IPS-NIHi11 (cell line): ENCODE measurements at regions not wholly inside any gene's neighbourhood (a gene's known extent, or its start where the extent isn't known, plus 50 kb on each side); places are given as distances from the start of the nearest gene placed in this dataset.

Source experiments
- DNase-seq: peaks from one replicate; pipeline ENCODE4 v3.0.0; 2012; ENCODE audit warnings: mixed read lengths, low spot score

DNA sequence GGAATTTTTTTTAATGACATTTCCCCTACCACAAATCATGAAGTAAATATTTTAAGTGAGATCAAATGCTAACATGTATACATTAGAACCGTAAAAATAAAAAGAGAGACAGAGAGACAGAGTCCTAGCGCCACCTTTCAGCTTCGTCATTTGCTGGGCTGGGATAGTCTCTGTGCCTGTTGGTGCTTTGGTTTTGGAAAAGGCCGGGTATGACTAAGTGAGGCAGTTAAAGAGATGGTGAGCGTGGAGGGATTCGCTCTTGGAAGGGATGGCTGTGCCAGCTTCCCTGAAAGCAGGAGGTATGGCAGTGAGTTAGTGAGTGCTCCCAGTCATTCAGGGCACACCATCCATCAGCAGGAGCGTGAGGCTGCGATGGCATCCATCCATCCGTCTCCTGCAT is 729.6 kb upstream of the WWC1 start:
- no peak for DNase-seq

DNA sequence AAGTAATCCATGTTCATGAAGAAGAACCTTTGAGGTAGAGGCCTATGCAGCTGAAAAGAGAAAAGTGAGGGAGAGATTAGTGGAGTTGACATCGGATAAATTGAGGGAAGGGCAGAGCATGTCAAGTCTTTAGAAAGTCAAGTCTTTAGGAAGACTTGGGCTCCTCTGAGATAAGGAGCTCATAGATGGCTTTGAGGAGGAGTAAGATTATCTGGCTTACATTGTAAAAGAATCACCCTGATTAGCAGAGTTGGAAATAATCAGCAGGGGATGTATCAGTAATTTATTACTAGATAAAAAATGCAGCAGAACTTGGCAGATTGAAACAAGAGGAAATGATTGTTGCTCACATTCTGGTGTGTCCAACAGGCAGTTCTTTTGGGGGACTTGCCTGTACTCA is 727.2 kb upstream of the WWC1 start:
- DNase-seq: no peak

DNA sequence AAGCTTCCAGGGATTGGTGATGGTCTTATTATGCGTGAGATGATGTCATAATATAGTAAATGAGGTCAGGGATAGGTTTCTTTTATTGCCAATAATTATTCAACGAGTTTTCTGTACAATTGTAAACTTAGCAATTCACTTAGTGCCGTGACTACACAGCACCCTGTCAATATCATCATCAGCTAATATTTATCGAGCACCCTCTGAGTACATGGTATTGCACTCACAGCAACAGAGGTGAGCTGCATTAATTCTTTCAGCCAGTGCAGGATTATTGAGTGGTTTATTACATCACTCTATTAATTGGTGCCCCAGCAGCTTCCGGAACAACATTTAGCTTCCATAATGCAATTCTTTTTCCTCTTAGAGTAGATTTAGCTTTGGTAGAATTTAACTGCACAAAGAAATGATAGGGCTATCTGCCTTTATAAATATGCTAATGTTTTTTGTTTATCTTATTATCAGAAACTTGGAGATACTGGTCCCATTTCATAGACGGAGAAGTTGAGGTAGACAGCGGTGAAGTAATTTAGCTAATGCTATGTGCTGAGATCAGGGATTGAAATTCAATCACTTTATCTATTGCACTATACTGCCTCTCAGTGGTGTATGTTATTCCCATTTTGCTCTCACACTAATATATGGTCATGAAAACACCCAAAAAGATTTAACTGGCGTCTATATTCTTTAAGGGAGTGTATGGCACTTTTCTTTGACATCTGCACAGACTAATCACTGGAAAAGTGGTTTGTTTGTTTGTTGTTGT is 726.1 kb upstream of the WWC1 start:
- DNase-seq: no peak

DNA sequence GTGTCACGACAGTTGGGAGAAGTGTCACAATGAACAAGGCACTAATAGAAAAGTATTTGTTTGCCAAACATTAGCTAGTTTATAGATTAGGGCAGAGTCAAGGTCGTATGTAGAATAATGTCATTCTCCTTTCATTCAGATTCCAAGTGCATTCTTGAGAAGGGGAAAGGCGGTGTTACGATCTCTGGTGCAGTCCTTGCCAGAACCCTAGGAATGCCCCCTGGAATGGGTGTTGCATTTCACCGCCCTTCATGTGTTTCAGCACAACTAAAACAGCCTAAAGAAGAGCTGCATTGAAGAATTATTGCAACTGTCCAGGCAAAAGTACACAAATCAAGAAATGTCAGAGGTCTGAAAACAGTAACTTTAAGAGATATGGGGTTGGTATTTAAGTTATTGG is 721.0 kb upstream of the WWC1 start:
- DNase-seq: no peak

DNA sequence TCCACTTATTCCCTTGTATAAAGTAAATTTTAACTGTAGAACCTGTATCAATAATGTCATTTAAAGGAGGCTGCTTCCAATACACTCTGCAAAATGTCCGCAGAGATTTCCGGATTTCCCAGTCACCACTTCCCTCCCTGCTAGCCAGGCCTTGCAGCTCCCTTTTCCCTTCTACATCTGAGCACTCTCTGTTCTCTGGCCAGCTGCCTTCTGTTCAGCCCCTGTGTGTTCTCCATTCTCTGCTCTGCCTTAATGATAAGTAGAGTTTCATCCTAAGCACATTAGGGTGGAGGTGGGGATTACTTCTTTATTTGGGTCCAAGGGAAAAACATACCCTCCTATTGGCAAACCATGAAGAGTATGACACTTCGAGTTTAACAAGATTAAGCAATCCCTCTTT is 719.6 kb upstream of the WWC1 start:
- DNase-seq: no peak

DNA sequence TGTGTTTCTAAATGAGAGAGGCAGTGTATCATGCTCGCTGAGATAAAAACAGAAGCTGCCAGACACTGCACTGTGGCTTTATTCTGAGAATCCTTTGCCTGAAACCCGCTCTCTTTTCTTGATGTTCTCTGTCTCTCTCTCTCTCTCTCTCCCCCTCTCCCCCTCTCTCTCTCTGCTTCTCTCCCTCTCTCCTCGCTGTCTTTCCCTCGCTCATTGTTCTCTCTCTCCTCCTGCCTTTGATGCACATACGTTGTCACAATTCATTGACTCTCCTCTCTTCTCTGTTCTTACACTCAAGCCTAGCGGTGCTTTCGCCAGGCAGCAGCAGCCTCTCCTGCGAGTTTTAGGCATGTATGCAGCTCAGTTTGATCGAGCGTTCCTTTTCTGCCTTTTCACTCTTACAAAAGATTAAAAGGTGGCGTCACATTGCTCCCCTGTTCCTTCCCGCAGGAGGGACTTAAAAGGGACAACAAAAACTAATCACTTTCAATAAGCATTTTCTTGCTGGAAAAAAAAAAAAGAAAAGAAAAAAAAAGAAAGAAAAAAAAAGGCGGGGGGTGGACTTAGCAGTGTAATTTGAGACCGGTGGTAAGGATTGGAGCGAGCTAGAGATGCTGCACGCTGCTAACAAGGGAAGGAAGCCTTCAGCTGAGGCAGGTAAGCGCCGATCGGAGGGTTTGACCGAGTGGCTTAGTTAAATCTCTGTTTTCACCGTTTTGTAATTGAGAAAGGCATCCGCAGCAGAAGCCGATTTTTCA is 717.9 kb upstream of the WWC1 start:
- DNase-seq: peak; percentile 62

DNA sequence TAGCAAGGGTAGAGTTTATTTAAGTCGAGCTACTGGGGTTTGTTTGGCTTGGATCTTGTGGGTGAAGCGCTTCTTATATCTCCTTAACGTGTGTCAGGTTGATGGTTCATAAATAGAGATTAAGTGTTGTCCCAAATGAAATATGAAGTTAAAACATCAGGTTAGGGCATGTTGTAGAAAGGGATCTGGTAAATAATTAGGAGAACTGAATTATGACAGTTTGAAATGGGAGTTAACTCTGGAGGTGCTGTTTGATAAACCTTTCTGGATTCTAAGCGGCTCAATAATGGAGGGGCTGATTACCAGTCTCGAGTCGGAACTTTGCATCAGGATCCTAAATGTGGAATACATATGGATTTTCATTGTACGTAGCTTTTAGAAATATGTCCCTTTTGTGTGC is 717.0 kb upstream of the WWC1 start:
- DNase-seq: no peak

DNA sequence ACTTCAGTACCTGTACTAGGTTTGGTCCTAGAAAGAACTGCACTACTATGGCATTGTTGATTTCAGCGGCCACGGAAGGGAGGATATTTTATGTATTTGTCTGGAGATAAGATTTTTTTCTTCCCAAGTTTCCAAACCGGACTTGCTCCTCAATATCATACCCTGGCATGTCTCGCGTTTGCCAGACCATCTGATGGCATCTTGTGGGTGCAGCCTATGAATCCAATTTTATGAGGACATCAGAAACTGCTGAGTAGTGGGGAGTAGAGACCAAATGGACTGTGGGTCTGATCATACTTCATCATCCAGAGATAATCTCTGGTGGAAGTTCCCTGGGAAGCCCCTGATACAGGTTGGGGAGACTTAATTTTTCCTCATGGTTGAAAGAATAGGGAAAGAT is 716.1 kb upstream of the WWC1 start:
- no peak for DNase-seq

DNA sequence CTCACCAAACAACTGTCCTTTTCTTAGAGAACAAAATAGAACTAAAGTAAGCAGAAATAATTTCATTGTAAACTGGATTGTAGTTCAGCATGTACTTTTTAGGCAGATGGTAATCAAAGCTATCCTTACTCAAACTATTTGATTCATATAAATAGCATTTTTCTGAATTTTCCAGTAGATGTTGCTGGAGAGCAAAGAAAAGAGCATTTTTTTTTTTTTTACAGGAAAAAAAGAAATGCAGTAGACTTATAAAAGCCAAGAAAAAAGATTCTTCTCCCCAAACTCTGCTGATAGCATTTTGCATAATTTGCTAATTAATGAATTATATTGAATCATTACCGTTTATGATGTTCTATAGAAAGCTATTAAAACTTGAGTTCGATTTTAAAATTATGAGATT is 715.3 kb upstream of the WWC1 start:
- no peak for DNase-seq

DNA sequence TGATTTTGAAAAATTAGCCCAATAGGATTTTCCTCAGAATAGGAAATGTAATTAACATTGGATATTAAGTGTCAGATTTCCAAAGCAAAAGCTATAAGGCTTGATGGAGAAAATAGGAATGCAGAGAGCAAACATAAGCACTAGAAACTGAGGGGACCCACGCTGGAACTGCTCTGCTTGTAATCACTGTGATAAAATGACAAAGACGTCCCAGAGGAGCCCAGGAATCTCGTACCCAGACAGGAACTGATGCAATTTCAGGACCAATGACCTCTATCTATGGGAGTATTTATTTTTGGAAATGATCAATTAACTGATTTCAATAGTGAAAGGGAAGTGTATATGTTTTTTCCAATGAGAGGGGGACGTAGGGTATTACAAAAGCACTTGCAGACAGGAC is 714.5 kb upstream of the WWC1 start:
- DNase-seq: no peak

DNA sequence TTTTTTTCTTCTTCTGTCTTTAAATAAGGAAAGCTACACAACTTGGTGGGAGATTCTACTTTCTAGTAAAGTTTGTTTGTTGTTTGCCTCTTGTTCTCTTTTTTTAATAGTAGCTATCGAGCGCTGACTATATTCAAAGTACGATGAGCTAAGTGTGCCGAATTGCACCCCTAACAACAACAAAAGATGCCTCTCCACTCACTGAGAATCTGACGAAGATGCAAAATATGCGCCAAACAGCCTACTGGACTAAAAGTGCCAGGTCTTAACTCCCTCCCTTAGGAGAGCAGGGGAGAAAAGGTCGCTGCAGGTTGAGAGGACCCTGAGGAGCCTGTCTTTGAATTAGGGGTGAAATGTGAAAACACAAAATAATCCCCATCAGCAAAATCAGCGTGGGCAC is 713.8 kb upstream of the WWC1 start:
- DNase-seq: no peak

DNA sequence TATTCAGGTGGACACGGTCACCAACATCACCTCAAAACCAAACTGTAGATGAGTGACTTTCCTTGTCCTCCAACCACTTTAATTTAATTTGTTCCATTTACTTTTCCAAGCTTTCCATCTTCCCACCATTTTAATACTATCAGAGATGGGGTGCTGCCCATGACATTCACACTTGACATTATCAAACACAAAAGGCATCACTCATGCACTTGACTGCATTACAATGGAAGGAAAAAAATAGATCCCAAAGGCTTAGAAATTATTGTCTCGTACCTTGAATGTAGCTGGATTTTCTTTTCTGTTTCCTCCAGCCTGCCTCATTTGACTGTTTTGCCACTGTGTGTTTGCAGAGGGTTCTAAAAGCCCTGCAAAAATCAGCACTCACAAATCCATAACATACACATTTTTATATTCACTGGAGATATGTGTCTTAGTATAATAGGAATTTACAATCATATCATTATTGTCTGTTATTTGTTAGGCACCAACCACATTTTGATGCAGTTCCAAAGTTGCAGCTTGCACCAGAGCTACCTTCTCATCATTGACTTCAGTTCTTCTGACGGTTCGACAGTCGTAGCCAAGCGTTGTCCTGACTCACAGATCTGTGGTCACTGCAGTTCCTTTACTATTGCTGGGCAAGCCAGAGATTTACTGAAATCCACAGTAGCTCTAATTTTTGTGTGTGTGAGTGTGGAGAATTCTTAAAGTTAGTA is 712.3 kb upstream of the WWC1 start:
- no peak for DNase-seq

DNA sequence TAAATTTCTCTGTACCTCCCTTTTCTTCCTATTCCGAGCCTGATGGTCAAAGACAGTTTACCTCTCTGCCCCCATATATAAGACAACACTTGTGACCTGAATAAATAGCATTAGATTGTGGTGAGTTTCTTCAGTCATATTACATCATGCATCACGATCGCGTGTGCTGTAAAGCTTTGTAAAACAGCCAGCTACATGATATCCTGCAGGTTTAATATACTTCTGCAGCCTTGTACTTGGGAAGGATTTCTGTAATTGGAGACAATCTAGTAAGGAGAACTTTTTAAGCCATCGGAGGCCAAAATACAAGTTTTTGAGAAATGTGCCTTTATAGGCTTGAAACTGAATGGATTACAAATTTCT is 711.8 kb upstream of the WWC1 start:
- no peak for DNase-seq

DNA sequence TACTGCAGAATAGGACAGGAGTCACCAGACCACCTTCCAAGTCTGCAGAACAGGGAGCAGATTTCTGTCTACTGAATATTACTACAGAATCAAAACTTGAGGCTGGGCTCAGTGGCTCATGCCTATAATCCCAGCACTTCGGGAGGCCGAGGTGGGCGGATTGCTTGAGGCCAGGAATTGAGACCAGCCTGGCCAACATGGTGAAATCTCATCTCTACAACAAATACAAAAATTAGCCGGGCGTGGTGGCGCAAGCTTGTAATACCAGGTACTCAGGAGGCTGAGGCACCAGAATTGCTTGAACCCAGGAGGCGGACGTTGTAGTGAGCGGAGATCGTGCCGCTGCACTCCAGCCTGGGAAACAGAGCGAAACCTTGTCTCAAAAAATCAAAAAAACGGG is 710.8 kb upstream of the WWC1 start:
- no peak for DNase-seq

DNA sequence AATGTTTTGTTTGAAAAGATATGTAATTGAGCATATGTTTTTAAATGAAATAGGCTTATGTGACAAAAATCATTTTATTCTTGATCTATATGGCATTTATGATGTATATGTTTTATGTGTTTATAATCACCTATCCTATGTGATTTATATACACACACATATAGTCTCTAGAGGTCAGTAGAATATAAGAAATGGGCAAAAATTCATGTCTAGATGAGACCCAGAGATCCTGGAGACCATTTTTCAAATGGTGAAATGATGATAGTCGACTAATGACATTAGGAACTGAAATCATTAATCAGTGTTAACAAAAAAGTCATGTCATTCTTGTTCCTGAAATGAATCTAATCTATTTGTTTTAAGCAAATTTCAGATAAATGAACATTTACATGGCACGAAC is 709.2 kb upstream of the WWC1 start:
- DNase-seq: no peak

DNA sequence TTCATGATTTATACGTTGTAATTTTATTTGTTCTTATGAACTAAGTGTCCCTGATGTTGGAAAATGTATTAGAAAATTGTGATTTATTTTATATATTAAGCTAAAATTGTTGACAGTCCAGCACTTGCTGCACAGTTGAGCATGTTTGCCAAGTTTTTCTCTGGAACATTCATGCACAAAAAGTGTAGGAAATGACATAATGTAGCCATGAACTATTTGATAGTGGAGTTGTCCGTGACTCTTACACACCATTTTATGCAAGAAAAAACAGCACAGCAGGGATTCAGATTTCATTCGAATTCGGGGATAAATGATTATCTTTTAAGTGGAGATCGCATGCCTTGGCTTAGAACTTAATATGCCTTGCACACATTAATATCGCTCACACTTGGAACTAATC is 708.6 kb upstream of the WWC1 start:
- DNase-seq: no peak

DNA sequence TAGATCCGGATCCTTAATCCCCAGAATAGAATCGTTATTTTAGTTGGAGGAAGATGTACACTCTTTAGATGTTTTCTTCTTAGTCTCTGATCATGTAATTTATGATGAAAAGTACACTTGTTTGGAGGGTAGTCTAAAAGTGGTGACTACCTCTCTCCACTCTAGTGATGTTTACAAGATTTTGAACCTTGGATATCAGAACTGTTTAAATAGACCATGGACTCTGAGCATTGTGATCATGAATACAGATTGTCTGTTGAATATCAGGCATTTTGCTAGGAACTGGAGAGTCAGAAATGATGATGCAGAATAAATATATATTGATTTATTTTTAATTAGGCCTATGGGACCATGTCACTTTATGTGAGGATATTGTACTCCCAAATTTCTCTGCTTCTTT is 706.3 kb upstream of the WWC1 start:
- no peak for DNase-seq

DNA sequence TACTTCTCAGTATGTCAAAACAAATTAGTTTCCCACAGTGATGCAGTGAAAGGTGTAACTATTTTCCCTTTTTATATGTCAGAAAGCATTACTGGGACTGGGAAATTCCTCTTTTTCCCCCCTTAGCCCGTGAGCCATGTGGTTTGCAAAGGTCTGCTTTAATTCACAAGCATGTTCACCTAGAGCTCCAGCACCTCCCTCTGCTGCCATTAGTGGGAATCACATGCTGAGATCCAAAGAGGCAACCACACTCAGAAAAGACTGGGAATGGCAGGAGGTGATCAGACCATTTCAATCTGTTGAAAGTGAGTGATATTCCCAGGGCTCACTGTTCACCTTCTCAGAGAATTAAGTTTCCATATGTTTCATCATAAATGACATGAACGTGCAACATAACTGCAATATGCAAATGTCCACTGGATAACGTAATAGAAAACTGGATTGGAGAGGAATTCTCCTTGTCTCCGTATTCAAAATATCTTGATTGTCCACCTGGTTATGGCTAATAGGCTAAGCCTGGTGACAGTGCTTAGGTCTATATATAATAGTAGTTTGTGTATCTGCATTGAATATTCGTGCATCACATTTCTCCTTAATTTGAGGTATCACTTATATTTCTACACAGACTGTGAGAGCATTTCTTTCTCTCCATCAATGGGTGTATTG is 703.5 kb upstream of the WWC1 start:
- peak; percentile 74 for DNase-seq

DNA sequence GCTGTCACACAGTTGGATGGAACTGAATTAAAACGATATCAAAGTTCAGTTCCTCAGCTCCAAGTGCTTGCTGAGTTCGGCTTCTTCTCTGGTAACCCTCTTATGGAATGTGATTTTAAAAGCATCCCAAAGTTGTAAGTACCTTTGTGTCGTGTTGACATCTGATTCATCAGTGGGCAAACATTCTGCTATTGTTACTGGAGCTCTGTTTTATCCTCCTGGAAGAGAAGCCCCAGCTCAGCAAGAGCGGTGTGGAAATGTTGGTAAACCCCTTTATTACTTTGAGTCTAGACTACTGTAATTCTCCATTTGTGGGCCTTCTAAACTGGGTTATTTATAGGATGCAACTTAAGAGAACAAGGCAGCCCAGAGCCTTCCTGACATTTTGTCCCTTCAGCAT is 699.3 kb upstream of the WWC1 start:
- no peak for DNase-seq

DNA sequence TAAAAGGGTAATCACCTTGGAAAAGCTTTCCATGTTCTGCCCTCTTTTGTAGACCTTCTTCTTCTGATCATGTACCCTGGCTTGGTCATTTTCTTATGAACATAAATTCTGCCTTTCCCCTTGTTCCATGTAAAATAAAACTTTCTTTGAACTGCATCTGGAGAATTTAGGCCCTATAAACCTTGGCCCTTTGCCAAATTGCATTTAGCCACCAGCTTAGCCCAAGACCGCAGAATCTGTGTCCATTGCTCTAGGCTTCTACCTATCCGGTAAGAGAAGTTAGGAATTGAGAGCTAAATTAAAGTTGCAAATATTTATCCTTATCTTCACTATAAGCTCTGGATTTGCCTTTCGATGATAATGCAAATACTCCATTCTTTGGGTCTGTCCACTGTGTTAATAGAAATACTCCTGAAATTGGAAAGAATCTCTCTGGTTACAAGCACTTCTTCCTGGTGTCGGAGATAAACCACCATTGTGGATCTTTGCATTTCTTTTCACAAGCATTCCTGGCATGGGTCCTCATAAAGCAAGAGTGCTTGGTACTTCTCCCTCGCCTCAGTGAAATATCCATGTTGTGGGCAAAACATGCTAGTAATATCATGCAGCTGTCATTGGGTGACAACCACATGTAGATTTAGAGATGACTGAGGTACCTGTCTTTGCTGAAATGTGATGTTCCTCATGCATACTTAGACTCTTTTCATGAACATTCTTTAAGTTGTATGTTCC is 698.0 kb upstream of the WWC1 start:
- no peak for DNase-seq

DNA sequence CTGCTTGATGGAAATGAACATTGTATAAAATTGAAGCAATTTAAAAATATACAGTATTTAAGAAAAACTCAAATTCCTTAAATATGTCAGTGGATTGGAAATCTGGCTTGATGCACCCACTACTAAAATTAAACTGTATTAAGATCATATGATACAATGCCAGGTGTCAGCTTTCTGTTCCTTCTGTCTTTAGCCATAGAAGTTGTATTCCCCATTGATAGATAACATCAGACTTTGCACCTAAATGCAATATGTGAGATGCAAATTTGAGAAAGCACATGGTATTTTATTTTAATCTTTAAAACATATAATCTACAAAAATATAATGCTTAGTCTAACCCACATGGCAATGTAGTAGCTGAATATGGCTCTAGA is 697.4 kb upstream of the WWC1 start:
- DNase-seq: no peak

DNA sequence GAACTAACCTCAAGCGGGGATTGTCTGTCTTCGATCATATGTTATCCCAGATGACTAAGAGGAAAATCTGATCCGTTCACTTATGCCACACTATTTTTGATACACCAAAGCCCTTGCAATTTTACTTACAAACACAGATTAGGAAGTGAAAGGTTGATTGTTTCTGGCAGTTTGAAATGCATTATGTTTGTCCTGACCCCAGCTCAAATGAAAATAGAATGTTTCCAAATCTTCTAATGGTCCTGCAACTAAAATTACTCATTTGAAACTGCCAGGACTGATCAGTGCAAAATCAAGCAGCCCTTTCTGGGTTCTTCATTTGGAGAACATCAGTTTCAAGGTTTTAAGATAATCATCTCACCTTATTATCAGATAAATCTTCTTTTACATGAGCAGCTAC is 696.7 kb upstream of the WWC1 start:
- no peak for DNase-seq
